ENCODE measurements at regions not wholly inside any gene's neighbourhood (a gene's known extent, or its start where the extent isn't known, plus 50 kb on each side); places are given as distances from the start of the nearest gene placed in this dataset.

GRCh38 chr13:50670847-50671496, 172.5 kb downstream of the DLEU7 start:
- H3K4me3 ChIP-seq, result no peak overlapping the region
- intact Hi-C loops (cut with DNase I), result loop anchor here in 1 of 10 donors (10.0 kb wide), 1 partner anchor 546 kb away; no protein-coding TSS in a partner anchor
- H3K36me3 ChIP-seq, result no peaks in the 10 kb centered on the region
- peaks cover 0 to 5% (median 0%) of the 10 kb centered on the region in 12 donors for H3K9me3 ChIP-seq
- H3K4me1 ChIP-seq, result peaks cover 0 to 22% (median 6%) of the 10 kb centered on the region in 12 donors
- no peaks in the 10 kb centered on the region for H3K27me3 ChIP-seq
- TF ChIP-seq CTCF (IDR thresholded peaks at IDR 0.05), result no peak
- peak overlapping the region in 9 of 12 donors; percentile 9 to 57 (median 25) for H3K27ac ChIP-seq
- WGBS, 4 donors, result 70 to 79% (median 72%) methylated on average over 4 of the region's 4 CpGs
- no peak for DNase-seq
- peak in 2 of 4 donors; percentile 31 to 83 for ATAC-seq

GRCh38 chr13:50671497-50671850, 172.0 kb downstream of the DLEU7 start:
- Histone ChIP-seq H3K4me1 (peaks cover 0 to 27% (median 9%) of the 10 kb centered on the region in 12 donors), H3K27me3 (no peaks in the 10 kb centered on the region), H3K27ac (peak overlapping the region in 8 of 12 donors; percentile 9 to 57 (median 26)), H3K9me3 (peaks cover 0 to under 1% (median 0%) of the 10 kb centered on the region in 12 donors), H3K4me3 (no peak overlapping the region), H3K36me3 (no peaks in the 10 kb centered on the region)
- TF ChIP-seq CTCF (IDR thresholded peaks at IDR 0.05) (no peak), POLR2A (IDR thresholded peaks at IDR 0.05) (no peak)
- intact Hi-C loops (cut with DNase I), result loop anchor here in 1 of 10 donors (10.0 kb wide), 1 partner anchor 547 kb away; no protein-coding TSS in a partner anchor
- DNase-seq (no peak), ATAC-seq (no peak)
- 79 to 89% (median 82%) methylated on average over 3 of the region's 3 CpGs for WGBS, 4 donors

- H3K4me3 ChIP-seq, result no peak overlapping the region
- TF ChIP-seq CTCF (IDR thresholded peaks at IDR 0.05) (no peak), POLR2A (IDR thresholded peaks at IDR 0.05) (no peak)
- no peaks in the 10 kb centered on the region for H3K36me3 ChIP-seq
- peaks cover 0 to 32% (median 15%) of the 10 kb centered on the region in 12 donors for H3K4me1 ChIP-seq
- intact Hi-C loops (cut with DNase I), result loop anchor here in 1 of 10 donors (10.0 kb wide), 1 partner anchor 547 kb away; no protein-coding TSS in a partner anchor
- no peak for ATAC-seq
- H3K9me3 ChIP-seq, result no peaks in the 10 kb centered on the region
- H3K27me3 ChIP-seq, result no peaks in the 10 kb centered on the region
- no peak for DNase-seq
- H3K27ac ChIP-seq, result peak overlapping the region in 1 of 12 donors; percentile 25
These were observed 171.5 kb downstream of the DLEU7 start for GRCh38 chr13:50672025-50672424.

- TF ChIP-seq CTCF (IDR thresholded peaks at IDR 0.05) (no peak), POLR2A (IDR thresholded peaks at IDR 0.05) (no peak)
- Histone ChIP-seq H3K27me3 (no peaks in the 10 kb centered on the region), H3K27ac (peak overlapping the region in 2 of 12 donors; percentile 30 to 48), H3K9me3 (no peaks in the 10 kb centered on the region), H3K4me1 (peaks cover 0 to 31% (median 18%) of the 10 kb centered on the region in 12 donors), H3K4me3 (no peak overlapping the region), H3K36me3 (no peaks in the 10 kb centered on the region)
- intact Hi-C loops (cut with DNase I), result loop anchor here in 1 of 10 donors (10.0 kb wide), 1 partner anchor 551 kb away; no protein-coding TSS in a partner anchor
- ATAC-seq, result no peak
- 62 to 79% (median 68%) methylated on average over 4 of the region's 4 CpGs for WGBS, 4 donors
- DNase-seq, result no peak
These were observed 167.8 kb downstream of the DLEU7 start for GRCh38 chr13:50675651-50676050.

All from heart left ventricle (tissue), 16 donors.